GM12878 (cell line): ENCODE measurements at regions not wholly inside any gene's neighbourhood (a gene's known extent, or its start where the extent isn't known, plus 50 kb on each side); places are given as distances from the start of the nearest gene placed in this dataset.

Source experiments
- ATAC-seq: fragments of 200-7000 bp; cut with Tn5 transposase; 3 replicates; pipeline ENCODE4 v1.9.1; 2020; ENCODE audit warnings: mild to moderate bottlenecking, moderate library complexity
- BruUV-seq: library from RNA; stranded (reverse); fragments of 400-500 nt; replicated peaks from 2 replicates; lab custom pipeline; 2021; lab: Mats Ljungman, UMichigan
- CTCF ChIA-PET: fragments of 300-600 bp; sonication (Branson Sonifier 250); formaldehyde crosslinking; extraction: SDS; loops from one replicate; lab custom pipeline; 2021; ENCODE audit warnings: inconsistent platforms; lab: Yijun Ruan, JAX
- POLR2A ChIA-PET: fragments of 350-600 bp; formaldehyde crosslinking; extraction: SDS; loops from one replicate; lab custom pipeline; 2021; ENCODE audit warnings: inconsistent platforms; lab: Charles Lee
- RAD21 ChIA-PET: fragments of 300-600 bp; sonication (Branson Sonifier 250); formaldehyde crosslinking; loops from one replicate; lab custom pipeline; 2023; ENCODE audit warnings: antibody characterized with exemption; ENCODE audit not compliant: unreplicated experiment; lab: Charles Lee
- SMC1A ChIA-PET: fragments of 300-600 bp; sonication (Branson Sonifier 250); formaldehyde crosslinking; loops from one replicate; lab custom pipeline; 2023; ENCODE audit not compliant: unreplicated experiment, uncharacterized antibody; lab: Charles Lee
- DNase-seq: peaks from one replicate; pipeline ENCODE4 v3.0.0-alpha.2; 2011; ENCODE audit warnings: low read depth, low spot score
- FAIRE-seq: peaks from 3 replicates; lab custom pipeline; 2011; peaks lifted over from hg19 to GRCh38; lab: Jason Lieb, UNC
- H2AFZ ChIP-seq: 2 replicates; pipeline ENCODE4 v1.6.0; 2011; ENCODE audit warnings: low read depth, low read length, control low read depth; ENCODE audit not compliant: control insufficient read depth
- H3K27ac ChIP-seq: 2 replicates; pipeline ENCODE4 v1.5.1; 2011; ENCODE audit warnings: control low read depth; ENCODE audit not compliant: control insufficient read depth, insufficient read depth
- H3K27me3 ChIP-seq, 2 experiments: replicated peaks in 1 of 2; 2 replicates each; pipeline versions ENCODE4 v1.6.0 to v1.6.1; 2011; ENCODE audit warnings: low read length in 1 of 2; ENCODE audit not compliant: control insufficient read depth in 2 of 2, insufficient read depth in 2 of 2
- H3K36me3 ChIP-seq, 2 experiments: 2 replicates each; pipeline ENCODE4 v1.5.1; 2011; ENCODE audit warnings: low read length in 1 of 2; ENCODE audit not compliant: control insufficient read depth in 2 of 2, insufficient read depth in 2 of 2
- H3K4me1 ChIP-seq: 2 replicates; pipeline ENCODE4 v1.6.1; 2011; ENCODE audit warnings: mild to moderate bottlenecking, low read length, moderate library complexity, mixed read lengths; ENCODE audit not compliant: control insufficient read depth, insufficient read depth
- H3K4me2 ChIP-seq: 2 replicates; pipeline ENCODE4 v1.6.0; 2011; ENCODE audit warnings: control low read depth; ENCODE audit not compliant: control insufficient read depth, insufficient read depth
- H3K4me3 ChIP-seq: fragments of 200-600 bp; sonication (generic); 2 replicates; pipeline ENCODE4 v1.5.1; 2016
- H3K79me2 ChIP-seq: 2 replicates; pipeline ENCODE4 v1.6.0; 2011; ENCODE audit warnings: low read length; ENCODE audit not compliant: control insufficient read depth, insufficient read depth
- H3K9ac ChIP-seq: 2 replicates; pipeline ENCODE4 v1.8.0; 2011; ENCODE audit warnings: low read length, control low read depth, mixed read lengths; ENCODE audit not compliant: control insufficient read depth, insufficient read depth
- H3K9me3 ChIP-seq: replicated peaks from 3 replicates; pipeline ENCODE4 v1.5.1; 2011; ENCODE audit warnings: mild to moderate bottlenecking, low read length; ENCODE audit not compliant: control insufficient read depth, insufficient read depth
- H4K20me1 ChIP-seq: 2 replicates; pipeline ENCODE4 v1.6.0; 2011; ENCODE audit not compliant: control insufficient read depth, insufficient read depth
- CUX1 ChIP-seq: IDR thresholded peaks from 2 replicates; pipeline ENCODE4 v1.6.1; 2012; ENCODE audit warnings: improper control_type of control experiment, low read depth, low read length; ENCODE audit not compliant: insufficient replicate concordance
- IRF3 ChIP-seq: fragments of 450-650 bp; IDR thresholded peaks from 2 replicates; pipeline ENCODE4 v1.6.1; 2014; ENCODE audit warnings: mild to moderate bottlenecking
- SMC3 ChIP-seq: IDR thresholded peaks from 2 replicates; pipeline ENCODE4 v1.6.1; 2011; ENCODE audit warnings: low read length, improper control_type of control experiment, borderline replicate concordance
- TAF1 ChIP-seq: IDR thresholded peaks from 2 replicates; pipeline ENCODE4 v1.6.1; 2011; ENCODE audit warnings: mild to moderate bottlenecking, low read depth, low read length, borderline replicate concordance
- YBX1 ChIP-seq: fragments of 450-650 bp; IDR thresholded peaks from 2 replicates; pipeline ENCODE4 v1.6.1; 2016; ENCODE audit warnings: antibody characterized with exemption
- ZSCAN29 ChIP-seq: fragments of 450-650 bp; IDR thresholded peaks from 2 replicates; pipeline ENCODE4 v1.6.1; 2017; ENCODE audit warnings: mild to moderate bottlenecking, moderate library complexity
- WGBS: methylation state at CpG from one replicate; pipeline ENCODE4 v1.1.6; 2016; ENCODE audit warnings: low lambda C conversion rate; ENCODE audit not compliant: insufficient replicate concordance, insufficient coverage; ENCODE audit errors: missing lambda C conversion rate; 5-methylcytosine and 5-hydroxymethylcytosine counted together
- in situ Hi-C: fragments of 300-500 bp; cut with MboI; formaldehyde crosslinking; loops from 9 replicates; pipeline ENCODE4 v1.14.3; 2018; ENCODE audit warnings: mixed read lengths
- intact Hi-C: fragments of 100-400 bp; cut with micrococcal nuclease; formaldehyde crosslinking; loops from one replicate; pipeline ENCODE4 v1.14.2; 2022; ENCODE audit not compliant: unreplicated experiment

- TF ChIP-seq ZSCAN29 (no peak), IRF3 (no peak), TAF1 (no peak), YBX1 (no peak), CUX1 (no peak)
Measured at GRCh38 chr1:177812144-177812543, 157.7 kb downstream of the SEC16B start (continued).

GRCh38 chr1:177811429-177811828 is 158.4 kb downstream of the SEC16B start:
- Histone ChIP-seq H3K4me3 (no peak overlapping the region), H3K9ac (no peak overlapping the region), H4K20me1 (no peaks in the 10 kb centered on the region), H3K9me3 (no peaks in the 10 kb centered on the region; the same call in 2 of the 3 replicates), H3K4me1 (no peaks in the 10 kb centered on the region), H2AFZ (no peak overlapping the region), H3K36me3 (no peaks in the 10 kb centered on the region), H3K4me2 (no peak overlapping the region), H3K27me3 (no peaks in the 10 kb centered on the region), H3K27ac (no peak overlapping the region), H3K79me2 (no peaks in the 10 kb centered on the region)
- CTCF ChIA-PET = interaction anchor here (1.3 to 2.4 kb wide), 2 partner anchors 12 to 31 kb away, joined by 3 to 7 read pairs; no protein-coding TSS in a partner anchor
- DNase-seq (no peak), FAIRE-seq (no peak), ATAC-seq (no peak)
- RAD21 ChIA-PET = interaction anchor here (1.0 to 1.2 kb wide), 3 partner anchors 11 to 37 kb away, joined by 3 to 4 read pairs (median 4); no protein-coding TSS in a partner anchor
- no TSS peak for BruUV-seq
- SMC1A ChIA-PET = interaction anchor here (0.6 to 4.1 kb wide), 10 partner anchors 9 to 38 kb away, joined by 3 to 23 read pairs (median 4); no protein-coding TSS in a partner anchor
- 46% methylated on average over 5 of the region's 5 CpGs for WGBS
- TF ChIP-seq SMC3 = no peak
- intact Hi-C loops = no loop called here
- in situ Hi-C loops = no loop called here
- POLR2A ChIA-PET = interaction anchor here (1.2 to 2.4 kb wide), 2 partner anchors 9 to 13 kb away, joined by 3 to 13 read pairs; no protein-coding TSS in a partner anchor
